Endothelial cell of umbilical vein (primary cell): ENCODE measurements at regions not wholly inside any gene's neighbourhood (a gene's known extent, or its start where the extent isn't known, plus 50 kb on each side); places are given as distances from the start of the nearest gene placed in this dataset.

ENCODE experiments used
- POLR2AphosphoS5 ChIP-seq: IDR thresholded peaks from 2 replicates; pipeline ENCODE4 v1.6.1; 2012; ENCODE audit warnings: low read depth, mild to moderate bottlenecking, control low read depth, low read length, moderate library complexity; ENCODE audit not compliant: insufficient read depth
- TF ChIP-seq, protein P1 (sequence below), 2 donors: IDR thresholded peaks; 1 replicate in 1 of 2; 2 replicates in 1 of 2; pipeline ENCODE4 v1.5.1; 2011; ENCODE audit warnings: low read length in 2 of 2, mild to moderate bottlenecking in 2 of 2, moderate library complexity in 2 of 2, control low read depth in 1 of 2, inconsistent platforms in 1 of 2, low read depth in 1 of 2; ENCODE audit not compliant: insufficient read depth in 1 of 2; ENCODE audit errors: extremely low read depth in 1 of 2

DNA sequence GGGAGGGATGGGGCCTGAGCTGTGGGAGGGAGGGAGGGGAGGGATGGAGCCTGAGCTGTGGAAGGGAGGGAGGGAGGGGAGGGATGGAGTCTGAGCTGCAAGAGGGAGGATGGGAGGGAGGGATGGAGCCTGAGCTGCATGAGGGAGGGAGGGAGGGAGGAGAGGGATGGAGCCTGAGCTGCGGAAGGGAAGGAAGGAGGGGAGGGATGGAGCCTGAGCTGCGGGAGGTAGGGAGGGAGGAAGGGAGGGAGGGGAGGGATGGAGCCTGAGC lies 124.0 kb upstream of the ERCC6L2 start:
- TF ChIP-seq, protein P1, sequence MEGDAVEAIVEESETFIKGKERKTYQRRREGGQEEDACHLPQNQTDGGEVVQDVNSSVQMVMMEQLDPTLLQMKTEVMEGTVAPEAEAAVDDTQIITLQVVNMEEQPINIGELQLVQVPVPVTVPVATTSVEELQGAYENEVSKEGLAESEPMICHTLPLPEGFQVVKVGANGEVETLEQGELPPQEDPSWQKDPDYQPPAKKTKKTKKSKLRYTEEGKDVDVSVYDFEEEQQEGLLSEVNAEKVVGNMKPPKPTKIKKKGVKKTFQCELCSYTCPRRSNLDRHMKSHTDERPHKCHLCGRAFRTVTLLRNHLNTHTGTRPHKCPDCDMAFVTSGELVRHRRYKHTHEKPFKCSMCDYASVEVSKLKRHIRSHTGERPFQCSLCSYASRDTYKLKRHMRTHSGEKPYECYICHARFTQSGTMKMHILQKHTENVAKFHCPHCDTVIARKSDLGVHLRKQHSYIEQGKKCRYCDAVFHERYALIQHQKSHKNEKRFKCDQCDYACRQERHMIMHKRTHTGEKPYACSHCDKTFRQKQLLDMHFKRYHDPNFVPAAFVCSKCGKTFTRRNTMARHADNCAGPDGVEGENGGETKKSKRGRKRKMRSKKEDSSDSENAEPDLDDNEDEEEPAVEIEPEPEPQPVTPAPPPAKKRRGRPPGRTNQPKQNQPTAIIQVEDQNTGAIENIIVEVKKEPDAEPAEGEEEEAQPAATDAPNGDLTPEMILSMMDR (IDR thresholded peaks at IDR 0.05; ENCODE audit: extremely low read depth in 1 of 2, insufficient read depth in 1 of 2, low read depth in 1 of 2, low read length in 2 of 2): no peak
- TF ChIP-seq POLR2AphosphoS5: no peak
